HUES6 (cell line): ENCODE measurements at regions not wholly inside any gene's neighbourhood (a gene's known extent, or its start where the extent isn't known, plus 50 kb on each side); places are given as distances from the start of the nearest gene placed in this dataset.

Experiments
- H3K27ac ChIP-seq: 2 replicates; pipeline ENCODE4 v1.7.0; 2013; ENCODE audit warnings: low read depth, mild to moderate bottlenecking, low read length, inconsistent platforms
- H3K27me3 ChIP-seq: 2 replicates; pipeline ENCODE4 v1.6.1; 2013; ENCODE audit warnings: low read length; ENCODE audit not compliant: control insufficient read depth, insufficient read depth
- H3K36me3 ChIP-seq: 2 replicates; pipeline ENCODE4 v1.6.1; 2013; ENCODE audit warnings: low read length; ENCODE audit not compliant: control insufficient read depth, insufficient read depth
- H3K4me1 ChIP-seq: 2 replicates; pipeline ENCODE4 v1.6.1; 2013; ENCODE audit warnings: low read length; ENCODE audit not compliant: control insufficient read depth, insufficient read depth
- H3K4me3 ChIP-seq: 2 replicates; pipeline ENCODE4 v1.5.1; 2013; ENCODE audit warnings: low read depth, low read length
- H3K9ac ChIP-seq: one replicate; pipeline ENCODE4 v1.6.1; 2013; ENCODE audit warnings: mild to moderate bottlenecking, low read length
- H3K9me3 ChIP-seq: 2 replicates; pipeline ENCODE4 v1.6.1; 2013; ENCODE audit warnings: low read depth, low read length; ENCODE audit not compliant: control insufficient read depth, insufficient read depth

GRCh38 chr5:136666970-136667620, 301.8 kb upstream of the TRPC7 start:
- H3K9ac ChIP-seq = no peak overlapping the region
- no peaks in the 10 kb centered on the region for H3K36me3 ChIP-seq
- no peak overlapping the region for H3K27ac ChIP-seq
- peaks cover 8% of the 10 kb centered on the region; the same call in 1 of the 2 replicates for H3K9me3 ChIP-seq
- peaks cover 12% of the 10 kb centered on the region; the same call in 1 of the 2 replicates for H3K4me1 ChIP-seq
- H3K27me3 ChIP-seq = no peaks in the 10 kb centered on the region
- H3K4me3 ChIP-seq = no peak overlapping the region

- Histone ChIP-seq H3K27me3 (no peaks in the 10 kb centered on the region), H3K9me3 (peaks cover 4% of the 10 kb centered on the region; the same call in 1 of the 2 replicates), H3K9ac (no peak overlapping the region), H3K36me3 (no peaks in the 10 kb centered on the region), H3K27ac (no peak overlapping the region), H3K4me1 (peaks cover 12% of the 10 kb centered on the region; the same call in 1 of the 2 replicates), H3K4me3 (no peak overlapping the region)
Observed at GRCh38 chr5:136665331-136665730, 300.0 kb upstream of the TRPC7 start.

- no peaks in the 10 kb centered on the region for H3K36me3 ChIP-seq
- H3K9me3 ChIP-seq = no peaks in the 10 kb centered on the region
- no peaks in the 10 kb centered on the region for H3K27me3 ChIP-seq
- H3K27ac ChIP-seq = no peak overlapping the region
- no peak overlapping the region for H3K4me3 ChIP-seq
- H3K9ac ChIP-seq = no peak overlapping the region
- H3K4me1 ChIP-seq = no peaks in the 10 kb centered on the region
Observed at GRCh38 chr5:136661026-136661425, 295.7 kb upstream of the TRPC7 start.

- Histone ChIP-seq H3K27me3 (no peaks in the 10 kb centered on the region), H3K4me1 (no peaks in the 10 kb centered on the region), H3K9ac (no peak overlapping the region), H3K36me3 (no peaks in the 10 kb centered on the region), H3K4me3 (no peak overlapping the region), H3K27ac (no peak overlapping the region), H3K9me3 (no peaks in the 10 kb centered on the region)
Observed at GRCh38 chr5:136656811-136657210, 291.5 kb upstream of the TRPC7 start.

GRCh38 chr5:136655468-136655867, 290.1 kb upstream of the TRPC7 start:
- Histone ChIP-seq H3K9me3 (no peaks in the 10 kb centered on the region), H3K36me3 (no peaks in the 10 kb centered on the region), H3K4me1 (no peaks in the 10 kb centered on the region), H3K27ac (no peak overlapping the region), H3K4me3 (no peak overlapping the region), H3K27me3 (no peaks in the 10 kb centered on the region), H3K9ac (no peak overlapping the region)

- Histone ChIP-seq H3K36me3 (no peaks in the 10 kb centered on the region), H3K4me3 (no peak overlapping the region), H3K27ac (no peak overlapping the region), H3K27me3 (no peaks in the 10 kb centered on the region), H3K9ac (no peak overlapping the region), H3K9me3 (no peaks in the 10 kb centered on the region), H3K4me1 (no peaks in the 10 kb centered on the region)
Observed at GRCh38 chr5:136646915-136647314, 281.6 kb upstream of the TRPC7 start.

GRCh38 chr5:136642976-136643375, 277.6 kb upstream of the TRPC7 start:
- Histone ChIP-seq H3K4me3 (no peak overlapping the region), H3K27me3 (no peaks in the 10 kb centered on the region), H3K36me3 (no peaks in the 10 kb centered on the region), H3K4me1 (no peaks in the 10 kb centered on the region), H3K9ac (no peak overlapping the region), H3K27ac (no peak overlapping the region), H3K9me3 (no peaks in the 10 kb centered on the region)

GRCh38 chr5:136639616-136640015, 274.3 kb upstream of the TRPC7 start:
- Histone ChIP-seq H3K36me3 (no peaks in the 10 kb centered on the region), H3K4me1 (no peaks in the 10 kb centered on the region), H3K9me3 (no peaks in the 10 kb centered on the region), H3K27ac (no peak overlapping the region), H3K9ac (no peak overlapping the region), H3K27me3 (no peaks in the 10 kb centered on the region), H3K4me3 (no peak overlapping the region)

- H3K4me3 ChIP-seq = no peak overlapping the region
- H3K4me1 ChIP-seq = no peaks in the 10 kb centered on the region
- H3K36me3 ChIP-seq = no peaks in the 10 kb centered on the region
- H3K27me3 ChIP-seq = no peaks in the 10 kb centered on the region
- H3K27ac ChIP-seq = no peak overlapping the region
- H3K9ac ChIP-seq = no peak overlapping the region
- no peaks in the 10 kb centered on the region for H3K9me3 ChIP-seq
Observed at GRCh38 chr5:136638084-136638483, 272.7 kb upstream of the TRPC7 start.

GRCh38 chr5:136636001-136636400, 270.7 kb upstream of the TRPC7 start:
- Histone ChIP-seq H3K9ac (no peak overlapping the region), H3K27me3 (no peaks in the 10 kb centered on the region), H3K27ac (no peak overlapping the region)

GRCh38 chr5:136631186-136631585, 265.8 kb upstream of the TRPC7 start:
- Histone ChIP-seq H3K9ac (no peak overlapping the region), H3K36me3 (no peaks in the 10 kb centered on the region), H3K4me1 (peaks cover 4% of the 10 kb centered on the region; the same call in 1 of the 2 replicates), H3K27ac (no peak overlapping the region), H3K9me3 (no peaks in the 10 kb centered on the region), H3K27me3 (no peaks in the 10 kb centered on the region), H3K4me3 (no peak overlapping the region)

More at GRCh38 chr5:136636001-136636400, 270.7 kb upstream of the TRPC7 start:
- H3K4me1 ChIP-seq = no peaks in the 10 kb centered on the region; the same call in 1 of the 2 replicates
- H3K4me3 ChIP-seq = no peak overlapping the region
- H3K9me3 ChIP-seq = no peaks in the 10 kb centered on the region
- no peaks in the 10 kb centered on the region for H3K36me3 ChIP-seq
